ENCODE measurements at regions not wholly inside any gene's neighbourhood (a gene's known extent, or its start where the extent isn't known, plus 50 kb on each side); places are given as distances from the start of the nearest gene placed in this dataset.
"Not testable (repeated sequence)": the region's sequence is repeated elsewhere in the genome, so short reads cannot be mapped to it uniquely, and the experiment has no call there.

DNA sequence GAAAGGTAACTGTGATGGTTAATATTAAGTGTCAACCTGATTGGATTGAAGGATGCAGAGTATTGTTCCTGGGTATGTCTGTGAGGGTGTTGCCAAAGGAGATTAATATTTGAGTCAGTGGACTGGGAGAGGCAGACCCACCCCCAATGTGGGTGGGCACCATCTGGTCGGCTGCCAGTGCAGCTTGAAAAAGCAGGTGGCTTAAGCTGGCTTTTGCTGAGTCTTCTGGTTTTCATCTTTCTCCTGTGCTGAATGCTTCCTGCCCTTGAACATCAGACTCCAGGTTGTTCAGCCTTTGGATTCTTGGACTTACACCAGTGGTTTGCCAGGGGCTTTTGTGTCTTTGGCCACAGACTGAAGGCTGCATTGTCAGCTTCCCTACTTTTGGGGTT is 243.2 kb downstream of the ATXN7L3B start:
- not testable (repeated sequence) for TF ChIP-seq CTCF (conservative IDR thresholded peaks at IDR 0.05; ENCODE audit: low read depth, low read length); EZH2 (IDR thresholded peaks at IDR 0.05; ENCODE audit: borderline replicate concordance, low read depth, low read length, poor library complexity, severe bottlenecking)

Measured in A673 (cell line).